Panc1 (cell line): ENCODE measurements at regions not wholly inside any gene's neighbourhood (a gene's known extent, or its start where the extent isn't known, plus 50 kb on each side); places are given as distances from the start of the nearest gene placed in this dataset.

Source experiments
- CTCF ChIP-seq: fragments of 450-650 bp; IDR thresholded peaks from 2 replicates; pipeline ENCODE4 v1.5.1; 2017; ENCODE audit warnings: mild to moderate bottlenecking
- POLR2AphosphoS5 ChIP-seq: IDR thresholded peaks from 2 replicates; pipeline ENCODE4 v1.6.1; 2012; ENCODE audit warnings: mild to moderate bottlenecking, low read depth, low read length, moderate library complexity
- TCF7L2 ChIP-seq: IDR thresholded peaks from 2 replicates; pipeline ENCODE4 v1.6.1; 2011; ENCODE audit warnings: mild to moderate bottlenecking, low read depth, low read length, inconsistent platforms

GRCh38 chr3:165459111-165459510, 262.9 kb upstream of the SLITRK3 start:
- TF ChIP-seq CTCF (no peak), TCF7L2 (no peak), POLR2AphosphoS5 (no peak)
